HCT116 (cell line): ENCODE measurements at regions not wholly inside any gene's neighbourhood (a gene's known extent, or its start where the extent isn't known, plus 50 kb on each side); places are given as distances from the start of the nearest gene placed in this dataset.

Experiments
- ATAC-seq: fragments of 200-7000 bp; cut with Tn5 transposase; 2 replicates; pipeline ENCODE4 v1.9.1; 2020; ENCODE audit warnings: mild to moderate bottlenecking, moderate library complexity
- BruUV-seq: library from RNA; stranded (reverse); fragments of 400-500 nt; replicated peaks from 2 replicates; lab custom pipeline; 2021; lab: Mats Ljungman, UMichigan
- CTCF ChIA-PET: fragments of 300-600 bp; sonication (Branson Sonifier 250); formaldehyde crosslinking; loops from one replicate; lab custom pipeline; 2021; ENCODE audit warnings: antibody characterized with exemption; lab: Charles Lee
- POLR2A ChIA-PET: fragments of 300-600, 350-600 bp; sonication (Branson Sonifier 250); formaldehyde crosslinking; loops from one replicate; lab custom pipeline; 2021; ENCODE audit warnings: antibody characterized with exemption; lab: Charles Lee
- RAD21 ChIA-PET, 2 experiments: fragments of 300-600 bp; sonication (Branson Sonifier 250); formaldehyde crosslinking; loops; one replicate each; lab custom pipeline; 2023; ENCODE audit warnings: low total read pairs in 2 of 2; ENCODE audit not compliant: uncharacterized antibody in 2 of 2, unreplicated experiment in 2 of 2, low non-redundant PET in 1 of 2; lab: Charles Lee
- DNase-seq: peaks from one replicate; pipeline ENCODE4 v3.0.0-alpha.2; 2010; ENCODE audit warnings: low read depth, low spot score
- H2AFZ ChIP-seq: fragments of 200-600 bp; shearing (Covaris generic), sonication (generic); 2 replicates; pipeline ENCODE4 v1.6.1; 2017; ENCODE audit warnings: low read depth, mixed run types, mixed read lengths, antibody characterized with exemption, low read length; ENCODE audit not compliant: poor library complexity, severe bottlenecking
- H3K27ac ChIP-seq: 2 replicates; pipeline ENCODE4 v1.5.1; 2012; ENCODE audit warnings: low read depth, low read length
- H3K27me3 ChIP-seq: fragments of 200-600 bp; sonication (generic); 2 replicates; pipeline ENCODE4 v1.6.1; 2016; ENCODE audit warnings: mixed run types, low read length, mixed read lengths; ENCODE audit not compliant: insufficient read depth
- H3K36me3 ChIP-seq, 2 experiments: fragments of 200-500 bp in 1 of 2; fragments of 200-600 bp in 1 of 2; sonication (Bioruptor generic) in 1 of 2; sonication (generic) in 1 of 2; 2 replicates each; pipeline versions ENCODE4 v1.5.1 to v1.6.1; 2014 to 2016; ENCODE audit warnings: low read length in 2 of 2, inconsistent platforms in 1 of 2, mixed read lengths in 1 of 2, mixed run types in 1 of 2; ENCODE audit not compliant: insufficient read depth in 2 of 2, control insufficient read depth in 1 of 2
- H3K4me1 ChIP-seq, 2 experiments: fragments of 200-600 bp in 1 of 2; sonication (generic) in 1 of 2; 2 replicates each; pipeline versions ENCODE4 v1.5.1 to v1.6.1; 2012 to 2017; ENCODE audit warnings: low read length in 2 of 2, inconsistent platforms in 1 of 2, mild to moderate bottlenecking in 1 of 2, mixed read lengths in 1 of 2, mixed run types in 1 of 2, moderate library complexity in 1 of 2; ENCODE audit not compliant: insufficient read depth in 2 of 2, control insufficient read depth in 1 of 2
- H3K4me2 ChIP-seq: fragments of 200-600 bp; sonication (generic); 2 replicates; pipeline ENCODE4 v1.6.1; 2017; ENCODE audit warnings: mixed run types, low read length, mixed read lengths
- H3K4me3 ChIP-seq, 2 experiments: fragments of 200-600 bp in 1 of 2; sonication (generic) in 1 of 2; replicated peaks in 1 of 2; 2 replicates each; pipeline ENCODE4 v1.5.1; 2011 to 2016; ENCODE audit warnings: low read length in 2 of 2, control low read depth in 1 of 2, low read depth in 1 of 2, mild to moderate bottlenecking in 1 of 2, mixed read lengths in 1 of 2, mixed run types in 1 of 2
- H3K79me2 ChIP-seq: fragments of 200-600 bp; sonication (generic); 2 replicates; pipeline ENCODE4 v1.6.1; 2017; ENCODE audit warnings: mild to moderate bottlenecking, mixed run types, low read length, moderate library complexity, mixed read lengths; ENCODE audit not compliant: insufficient read depth
- H3K9ac ChIP-seq: fragments of 200-600 bp; sonication (generic); 2 replicates; pipeline ENCODE4 v1.6.1; 2016; ENCODE audit warnings: low read length, mixed read lengths
- H3K9me2 ChIP-seq: fragments of 200-600 bp; sonication (generic), shearing (Covaris generic); 2 replicates; pipeline ENCODE4 v1.6.1; 2017; ENCODE audit warnings: mixed run types, mild to moderate bottlenecking, moderate library complexity; ENCODE audit not compliant: insufficient read depth
- H3K9me3 ChIP-seq, 2 experiments: fragments of 200-500 bp in 1 of 2; fragments of 200-600 bp in 1 of 2; sonication (Bioruptor generic) in 1 of 2; sonication (generic) in 1 of 2; 2 replicates each; pipeline ENCODE4 v1.6.1; 2014 to 2017; ENCODE audit warnings: low read length in 2 of 2, mixed read lengths in 2 of 2, inconsistent platforms in 1 of 2, low read depth in 1 of 2, mild to moderate bottlenecking in 1 of 2, mixed run types in 1 of 2, moderate library complexity in 1 of 2; ENCODE audit not compliant: control insufficient read depth in 1 of 2, insufficient read depth in 1 of 2
- H4K20me1 ChIP-seq: fragments of 200-600 bp; sonication (generic), shearing (Covaris generic); 2 replicates; pipeline ENCODE4 v1.6.1; 2017; ENCODE audit warnings: mixed run types, mild to moderate bottlenecking, moderate library complexity; ENCODE audit not compliant: insufficient read depth
- CEBPB ChIP-seq: IDR thresholded peaks from 2 replicates; pipeline ENCODE4 v1.6.1; 2012; ENCODE audit warnings: low read depth
- CTCF ChIP-seq, 3 experiments: fragments of 200-600 bp in 1 of 3; sonication (generic) in 1 of 3; IDR thresholded peaks in 2 of 3; conservative IDR thresholded peaks in 1 of 3; 2 replicates each; pipeline ENCODE4 v1.5.1; 2012 to 2017; ENCODE audit warnings: low read depth in 2 of 3, low read length in 2 of 3, antibody characterized with exemption in 1 of 3, borderline replicate concordance in 1 of 3, control low read depth in 1 of 3, mild to moderate bottlenecking in 1 of 3, mixed read lengths in 1 of 3, mixed run types in 1 of 3, moderate library complexity in 1 of 3; ENCODE audit not compliant: insufficient read depth in 1 of 3
- EGR1 ChIP-seq: IDR thresholded peaks from 2 replicates; pipeline ENCODE4 v1.6.1; 2012; ENCODE audit warnings: low read depth
- ELF1 ChIP-seq: IDR thresholded peaks from 2 replicates; pipeline ENCODE4 v1.6.1; 2012; ENCODE audit warnings: low read depth, borderline replicate concordance
- EZH2 ChIP-seq: fragments of 200-600 bp; sonication (generic); IDR thresholded peaks from 2 replicates; pipeline ENCODE4 v1.6.1; 2017; ENCODE audit warnings: antibody characterized with exemption, mixed run types
- EZH2phosphoT487 ChIP-seq: fragments of 200-600 bp; IDR thresholded peaks from 2 replicates; pipeline ENCODE4 v1.6.1; 2018; ENCODE audit warnings: antibody characterized with exemption, borderline replicate concordance
- FOSL1 ChIP-seq: IDR thresholded peaks from 2 replicates; pipeline ENCODE4 v1.6.1; 2012; ENCODE audit warnings: low read depth
- POLR2AphosphoS5 ChIP-seq: IDR thresholded peaks from 2 replicates; pipeline ENCODE4 v1.6.1; 2011; ENCODE audit warnings: mild to moderate bottlenecking, low read depth, low read length, moderate library complexity
- RAD21 ChIP-seq: IDR thresholded peaks from 2 replicates; pipeline ENCODE4 v1.6.1; 2012; ENCODE audit warnings: low read depth, mild to moderate bottlenecking
- SP1 ChIP-seq: IDR thresholded peaks from 2 replicates; pipeline ENCODE4 v1.6.1; 2012; ENCODE audit warnings: low read depth
- SRF ChIP-seq: IDR thresholded peaks from 2 replicates; pipeline ENCODE4 v1.6.1; 2012; ENCODE audit warnings: low read depth
- TCF7L2 ChIP-seq: IDR thresholded peaks from 2 replicates; pipeline ENCODE4 v1.7.0; 2011; ENCODE audit warnings: borderline replicate concordance, inconsistent platforms; ENCODE audit not compliant: insufficient read depth, insufficient read length; ENCODE audit errors: extremely low read depth
- YY1 ChIP-seq: IDR thresholded peaks from 2 replicates; pipeline ENCODE4 v1.6.1; 2011; ENCODE audit warnings: low read length, low read depth, moderate library complexity, mild to moderate bottlenecking; ENCODE audit not compliant: insufficient replicate concordance; ENCODE audit errors: extremely low read depth
- ZBTB33 ChIP-seq: IDR thresholded peaks from 2 replicates; pipeline ENCODE4 v1.6.1; 2011; ENCODE audit warnings: mild to moderate bottlenecking, low read length, moderate library complexity; ENCODE audit not compliant: insufficient replicate concordance; ENCODE audit errors: extremely low read depth
- ZFX ChIP-seq: fragments of 450-650 bp; IDR thresholded peaks from 2 replicates; pipeline ENCODE4 v1.6.1; 2017
- ZNF274 ChIP-seq: fragments of 200-500 bp; sonication (Bioruptor generic); IDR thresholded peaks from 2 replicates; pipeline ENCODE4 v1.6.1; 2014; ENCODE audit warnings: mild to moderate bottlenecking, low read depth, low read length, inconsistent platforms
- intact Hi-C: fragments of 100-400 bp; cut with micrococcal nuclease; formaldehyde crosslinking; loops from 2 replicates; pipeline ENCODE4 v1.10.0; 2022

- no peak for TF ChIP-seq CTCF (IDR thresholded peaks at IDR 0.05 in 2 of 3, conservative IDR thresholded peaks at IDR 0.05 in 1 of 3; ENCODE audit: borderline replicate concordance in 1 of 3, insufficient read depth in 1 of 3, low read depth in 2 of 3, low read length in 2 of 3)
- TF ChIP-seq EZH2phosphoT487, result no peak
- TF ChIP-seq ZFX, result no peak
- TF ChIP-seq POLR2AphosphoS5, result no peak
- TF ChIP-seq CEBPB, result no peak
These were observed 287.9 kb upstream of the PUDP start (continued) for GRCh38 chrX:7435822-7436221.

GRCh38 chrX:7432901-7433300 is 284.9 kb upstream of the PUDP start:
- CTCF ChIA-PET, result no interaction called here

GRCh38 chrX:7420717-7421116 is 272.8 kb upstream of the PUDP start:
- Histone ChIP-seq H3K9me2 (no peaks in the 10 kb centered on the region), H2AFZ (no peak overlapping the region), H3K4me2 (no peak overlapping the region), H3K36me3 (no peaks in the 10 kb centered on the region), H3K27me3 (no peaks in the 10 kb centered on the region), H3K27ac (no peak overlapping the region), H3K4me1 (no peaks in the 10 kb centered on the region), H3K9me3 (no peaks in the 10 kb centered on the region), H3K4me3 (no peak overlapping the region), H4K20me1 (no peaks in the 10 kb centered on the region), H3K79me2 (no peaks in the 10 kb centered on the region), H3K9ac (no peak overlapping the region)
- intact Hi-C loops, result no loop called here
- DNase-seq, result no peak
- BruUV-seq, result no TSS peak
- ATAC-seq, result no peak
- POLR2A ChIA-PET, result no interaction called here
- CTCF ChIA-PET, result no interaction called here
- RAD21 ChIA-PET, result no interaction called here
- TF ChIP-seq EGR1 (no peak), SRF (no peak), RAD21 (no peak), EZH2 (no peak), SP1 (no peak), ZBTB33 (no peak), ZNF274 (no peak), FOSL1 (no peak), EZH2phosphoT487 (no peak), ELF1 (no peak), YY1 (no peak), POLR2AphosphoS5 (no peak), ZFX (no peak), TCF7L2 (no peak)

More at GRCh38 chrX:7432901-7433300, 284.9 kb upstream of the PUDP start:
- no peak overlapping the region for H3K9ac ChIP-seq
- H3K27ac ChIP-seq, result no peak overlapping the region
- no peaks in the 10 kb centered on the region for H3K9me3 ChIP-seq
- DNase-seq, result no peak
- H3K4me2 ChIP-seq, result no peak overlapping the region
- no peaks in the 10 kb centered on the region for H4K20me1 ChIP-seq
- no peaks in the 10 kb centered on the region for H3K36me3 ChIP-seq
- intact Hi-C loops, result no loop called here
- H3K27me3 ChIP-seq, result no peaks in the 10 kb centered on the region
- no peaks in the 10 kb centered on the region for H3K9me2 ChIP-seq
- no peak for TF ChIP-seq ZNF274
- TF ChIP-seq, all 23 proteins: peak for 0
- POLR2A ChIA-PET, result no interaction called here
- RAD21 ChIA-PET, result no interaction called here
- ATAC-seq, result no peak
- Histone ChIP-seq H2AFZ (no peak overlapping the region), H3K4me1 (no peaks in the 10 kb centered on the region), H3K4me3 (no peak overlapping the region), H3K79me2 (no peaks in the 10 kb centered on the region)
- no TSS peak for BruUV-seq
